G401 (cell line): ENCODE measurements at regions not wholly inside any gene's neighbourhood (a gene's known extent, or its start where the extent isn't known, plus 50 kb on each side); places are given as distances from the start of the nearest gene placed in this dataset.
"Not testable (repeated sequence)": the region's sequence is repeated elsewhere in the genome, so short reads cannot be mapped to it uniquely, and the experiment has no call there.

ENCODE experiments used
- DNase-seq: peaks from one replicate; pipeline ENCODE4 v3.0.0-alpha.2; 2015; ENCODE audit warnings: low spot score
- in situ Hi-C: cut with HindIII; loops from 2 replicates; pipeline ENCODE4 v1.10.0; 2016; ENCODE audit warnings: low sequenced_read_pairs, mixed read lengths

- in situ Hi-C loops = no loop called here
- no peak for DNase-seq
Measured at GRCh38 chr1:94679332-94680038, 137.9 kb upstream of the F3 start.

GRCh38 chr1:94678202-94678848 lies 136.8 kb upstream of the F3 start:
- in situ Hi-C loops = no loop called here
- DNase-seq = no peak

- in situ Hi-C loops = no loop called here
- DNase-seq = no peak
Measured at GRCh38 chr1:94677714-94678113, 136.2 kb upstream of the F3 start.

GRCh38 chr1:94677087-94677486 lies 135.5 kb upstream of the F3 start:
- no peak for DNase-seq
- in situ Hi-C loops = no loop called here

- in situ Hi-C loops = no loop called here
- DNase-seq = no peak
Measured at GRCh38 chr1:94676686-94677085, 135.1 kb upstream of the F3 start.

GRCh38 chr1:94675373-94675772 lies 133.8 kb upstream of the F3 start:
- in situ Hi-C loops = no loop called here
- no peak for DNase-seq

- in situ Hi-C loops = no loop called here
- DNase-seq = no peak
Measured at GRCh38 chr1:94674876-94675275, 133.3 kb upstream of the F3 start.

GRCh38 chr1:94672934-94673333 lies 131.4 kb upstream of the F3 start:
- in situ Hi-C loops = no loop called here
- no peak for DNase-seq

- DNase-seq = no peak
- in situ Hi-C loops = no loop called here
Measured at GRCh38 chr1:94672001-94672400, 130.4 kb upstream of the F3 start.

GRCh38 chr1:94670273-94670672 lies 128.7 kb upstream of the F3 start:
- DNase-seq = no peak
- in situ Hi-C loops = no loop called here

- no peak for DNase-seq
- in situ Hi-C loops = no loop called here
Measured at GRCh38 chr1:94669198-94669597, 127.6 kb upstream of the F3 start.

- DNase-seq = no peak
- in situ Hi-C loops = no loop called here
Measured at GRCh38 chr1:94668528-94668927, 127.0 kb upstream of the F3 start.

GRCh38 chr1:94667818-94668217 lies 126.3 kb upstream of the F3 start:
- no peak for DNase-seq
- in situ Hi-C loops = no loop called here

- in situ Hi-C loops = no loop called here
- DNase-seq = no peak
Measured at GRCh38 chr1:94666797-94667196, 125.2 kb upstream of the F3 start.

- no peak for DNase-seq
- in situ Hi-C loops = no loop called here
Measured at GRCh38 chr1:94661431-94661932, 119.9 kb upstream of the F3 start.

GRCh38 chr1:94660994-94661393 lies 119.4 kb upstream of the F3 start:
- in situ Hi-C loops = no loop called here
- no peak for DNase-seq

- in situ Hi-C loops = no loop called here
- DNase-seq = no peak
Measured at GRCh38 chr1:94660258-94660657, 118.7 kb upstream of the F3 start.

GRCh38 chr1:94659202-94659601 lies 117.6 kb upstream of the F3 start:
- DNase-seq, in situ Hi-C loops: not testable (repeated sequence)

- in situ Hi-C loops = no loop called here
- no peak for DNase-seq
Measured at GRCh38 chr1:94658221-94658620, 116.7 kb upstream of the F3 start.

- DNase-seq = not testable (repeated sequence)
Measured at GRCh38 chr1:94657776-94658175, 116.2 kb upstream of the F3 start.

GRCh38 chr1:94656967-94657366 lies 115.4 kb upstream of the F3 start:
- no peak for DNase-seq
- in situ Hi-C loops = no loop called here

More at GRCh38 chr1:94657776-94658175, 116.2 kb upstream of the F3 start:
- in situ Hi-C loops = not testable (repeated sequence)
